Stomach (tissue), 8 donors: ENCODE measurements at regions not wholly inside any gene's neighbourhood (a gene's known extent, or its start where the extent isn't known, plus 50 kb on each side); places are given as distances from the start of the nearest gene placed in this dataset.
A peak's percentile ranks its signal among the peaks of the same experiment; 100 is the strongest.
"Not testable (repeated sequence)": the region's sequence is repeated elsewhere in the genome, so short reads cannot be mapped to it uniquely, and the experiment has no call there.

ENCODE experiments used
- DNase-seq, 2 donors: peaks; one replicate each; pipeline versions ENCODE4 v3.0.0 to v3.0.0-alpha.2; 2013 to 2019
- H3K27ac ChIP-seq, 5 donors: fragments of 200-600 bp in 4 of 5; sonication (generic) in 4 of 5; one replicate each; pipeline ENCODE4 v1.5.1; 2013 to 2019; ENCODE audit warnings: mild to moderate bottlenecking in 1 of 5, moderate library complexity in 1 of 5
- H3K27me3 ChIP-seq, 3 donors: fragments of 200-600 bp; sonication (generic); one replicate each; pipeline ENCODE4 v1.5.1; 2017 to 2019; ENCODE audit warnings: mixed run types in 1 of 3
- H3K36me3 ChIP-seq, 4 donors: fragments of 200-600 bp; sonication (generic); 1 replicate in 3 of 4; 2 replicates in 1 of 4; pipeline ENCODE4 v1.5.1; 2016 to 2019
- H3K4me1 ChIP-seq, 4 donors: fragments of 200-600 bp; sonication (generic); one replicate each; pipeline ENCODE4 v1.5.1; 2016 to 2019
- H3K4me3 ChIP-seq, 4 donors: fragments of 200-600 bp; sonication (generic) in 3 of 4; one replicate each; pipeline ENCODE4 v1.5.1; 2016 to 2019; ENCODE audit warnings: mild to moderate bottlenecking in 1 of 4
- H3K9me3 ChIP-seq, 4 donors: fragments of 200-600 bp; sonication (generic); one replicate each; pipeline ENCODE4 v1.5.1; 2016 to 2019
- EP300 ChIP-seq: sonication (generic); formaldehyde crosslinking; IDR thresholded peaks from one replicate; pipeline ENCODE4 v1.6.1; 2017; ENCODE audit warnings: antibody characterized with exemption
- POLR2A ChIP-seq, 4 donors: fragments of 450-650 bp; IDR thresholded peaks; one replicate each; pipeline ENCODE4 v1.6.1; 2016; ENCODE audit warnings: antibody characterized with exemption in 4 of 4, control low read depth in 2 of 4, mild to moderate bottlenecking in 1 of 4, moderate library complexity in 1 of 4
- POLR2AphosphoS5 ChIP-seq, 3 donors: sonication (generic); formaldehyde crosslinking; IDR thresholded peaks; one replicate each; pipeline ENCODE4 v1.6.1; 2016; ENCODE audit warnings: antibody characterized with exemption in 3 of 3
- WGBS, 5 donors: extraction: QIAGEN DNeasy Blood & Tissue Kit in 3 of 5; methylation state at CpG; one replicate each; pipeline versions ENCODE4 v1.1.5 to v1.1.7; 2013 to 2018; 5-methylcytosine and 5-hydroxymethylcytosine counted together
- intact Hi-C: fragments of 100-400 bp; cut with DNase I; formaldehyde crosslinking; loops from one replicate; pipeline ENCODE4 v1.15.1; 2023; ENCODE audit warnings: low total_unique reads
- TF ChIP-seq, protein P1 (sequence below), 7 experiments: fragments of 450-650 bp in 4 of 7; fragments of 200-600 bp in 3 of 7; sonication (generic) in 3 of 7; IDR thresholded peaks; one replicate each; pipeline ENCODE4 v1.5.1; 2016 to 2019; ENCODE audit warnings: antibody characterized with exemption in 7 of 7, control low read depth in 2 of 7, mild to moderate bottlenecking in 1 of 7
- donor health status: healthy with polysubstance abuse.
- donor health status: Bipolar disorder and iron deficiency.
- donor health status: healthy.

DNA sequence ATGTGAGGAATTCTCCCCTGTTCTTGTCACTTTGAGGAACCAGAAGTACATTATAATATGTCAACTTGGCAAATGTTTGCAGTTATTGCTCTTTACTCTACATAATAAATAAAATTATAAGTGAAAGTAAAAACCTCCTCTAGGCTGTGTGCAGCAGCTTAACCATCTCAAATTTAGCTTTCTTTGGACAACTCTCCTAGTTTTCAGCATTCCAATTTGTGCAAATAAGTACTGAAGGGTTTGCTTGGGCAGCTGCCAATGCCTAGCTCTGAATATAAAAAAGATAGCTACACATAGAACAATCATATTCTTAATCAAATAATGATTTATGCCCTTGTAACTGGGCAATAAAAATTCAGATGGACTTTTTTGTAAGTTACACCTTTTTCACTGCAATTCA, 82.5 kb downstream of the GASK1B start:
- DNase-seq: peak; percentile 25 to 64
- Histone ChIP-seq H3K27ac (no peak overlapping the region), H3K36me3 (no peaks in the 10 kb centered on the region), H3K9me3 (no peaks in the 10 kb centered on the region), H3K27me3 (no peaks in the 10 kb centered on the region), H3K4me1 (peaks cover 0 to 8% (median 0%) of the 10 kb centered on the region in 4 donors), H3K4me3 (no peak overlapping the region)
- intact Hi-C loops: no loop called here
- no peak for TF ChIP-seq EP300
- TF ChIP-seq POLR2AphosphoS5 (IDR thresholded peaks at IDR 0.05): no peak
- TF ChIP-seq, protein P1, sequence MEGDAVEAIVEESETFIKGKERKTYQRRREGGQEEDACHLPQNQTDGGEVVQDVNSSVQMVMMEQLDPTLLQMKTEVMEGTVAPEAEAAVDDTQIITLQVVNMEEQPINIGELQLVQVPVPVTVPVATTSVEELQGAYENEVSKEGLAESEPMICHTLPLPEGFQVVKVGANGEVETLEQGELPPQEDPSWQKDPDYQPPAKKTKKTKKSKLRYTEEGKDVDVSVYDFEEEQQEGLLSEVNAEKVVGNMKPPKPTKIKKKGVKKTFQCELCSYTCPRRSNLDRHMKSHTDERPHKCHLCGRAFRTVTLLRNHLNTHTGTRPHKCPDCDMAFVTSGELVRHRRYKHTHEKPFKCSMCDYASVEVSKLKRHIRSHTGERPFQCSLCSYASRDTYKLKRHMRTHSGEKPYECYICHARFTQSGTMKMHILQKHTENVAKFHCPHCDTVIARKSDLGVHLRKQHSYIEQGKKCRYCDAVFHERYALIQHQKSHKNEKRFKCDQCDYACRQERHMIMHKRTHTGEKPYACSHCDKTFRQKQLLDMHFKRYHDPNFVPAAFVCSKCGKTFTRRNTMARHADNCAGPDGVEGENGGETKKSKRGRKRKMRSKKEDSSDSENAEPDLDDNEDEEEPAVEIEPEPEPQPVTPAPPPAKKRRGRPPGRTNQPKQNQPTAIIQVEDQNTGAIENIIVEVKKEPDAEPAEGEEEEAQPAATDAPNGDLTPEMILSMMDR (IDR thresholded peaks at IDR 0.05): no peak

DNA sequence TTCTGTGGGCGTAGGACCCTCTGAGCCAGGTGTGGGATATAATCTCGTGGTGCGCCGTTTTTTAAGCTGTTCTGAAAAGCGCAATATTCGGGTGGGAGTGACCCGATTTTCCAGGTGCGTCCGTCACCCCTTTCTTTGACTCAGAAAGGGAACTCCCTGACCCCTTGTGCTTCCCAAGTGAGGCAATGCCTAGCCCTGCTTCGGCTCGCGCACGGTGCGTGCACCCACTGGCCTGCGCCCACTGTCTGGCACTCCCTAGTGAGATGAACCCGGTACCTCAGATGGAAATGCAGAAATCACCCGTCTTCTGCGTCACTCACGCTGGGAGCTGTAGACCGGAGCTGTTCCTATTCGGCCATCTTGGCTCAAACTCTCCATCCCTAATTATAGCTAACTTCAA, 82.9 kb downstream of the GASK1B start:
- H3K36me3 ChIP-seq, H3K4me3 ChIP-seq, H3K27me3 ChIP-seq, DNase-seq, intact Hi-C loops, H3K4me1 ChIP-seq, H3K27ac ChIP-seq, H3K9me3 ChIP-seq: not testable (repeated sequence)
- 75 to 88% (median 80%) methylated on average over 18 to 20 of the region's 21 CpGs for WGBS, 5 donors

DNA sequence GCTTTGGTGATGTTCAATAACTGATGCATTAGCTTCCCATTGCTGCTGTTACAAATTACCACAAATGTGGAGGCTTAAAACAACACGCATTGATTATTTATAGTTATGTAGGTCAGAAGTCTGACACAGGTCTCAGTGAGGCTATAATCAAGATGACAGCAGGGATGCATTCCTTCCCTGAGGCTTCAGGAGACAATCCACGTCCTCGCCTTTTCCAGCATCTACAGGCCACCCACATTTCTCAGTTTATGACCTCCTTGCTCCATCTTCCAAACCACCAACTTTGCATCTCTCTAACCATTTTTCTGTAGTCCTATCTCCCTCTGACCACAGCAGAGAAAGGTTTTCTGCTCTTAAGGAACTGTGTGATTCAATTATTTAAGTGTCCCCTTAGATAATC, 92.5 kb downstream of the GASK1B start:
- H3K27ac ChIP-seq: no peak overlapping the region
- no peaks in the 10 kb centered on the region for H3K27me3 ChIP-seq
- no peak overlapping the region for H3K4me3 ChIP-seq
- no peaks in the 10 kb centered on the region for H3K36me3 ChIP-seq
- H3K9me3 ChIP-seq: no peaks in the 10 kb centered on the region
- TF ChIP-seq POLR2AphosphoS5 (IDR thresholded peaks at IDR 0.05) (no peak), EP300 (no peak), POLR2A (IDR thresholded peaks at IDR 0.05) (no peak)
- TF ChIP-seq, protein P1 (IDR thresholded peaks at IDR 0.05): no peak
- intact Hi-C loops: no loop called here
- H3K4me1 ChIP-seq: no peaks in the 10 kb centered on the region
- 82 to 90% (median 88%) methylated on average over 3 of the region's 3 CpGs for WGBS, 5 donors
- DNase-seq: no peak

DNA sequence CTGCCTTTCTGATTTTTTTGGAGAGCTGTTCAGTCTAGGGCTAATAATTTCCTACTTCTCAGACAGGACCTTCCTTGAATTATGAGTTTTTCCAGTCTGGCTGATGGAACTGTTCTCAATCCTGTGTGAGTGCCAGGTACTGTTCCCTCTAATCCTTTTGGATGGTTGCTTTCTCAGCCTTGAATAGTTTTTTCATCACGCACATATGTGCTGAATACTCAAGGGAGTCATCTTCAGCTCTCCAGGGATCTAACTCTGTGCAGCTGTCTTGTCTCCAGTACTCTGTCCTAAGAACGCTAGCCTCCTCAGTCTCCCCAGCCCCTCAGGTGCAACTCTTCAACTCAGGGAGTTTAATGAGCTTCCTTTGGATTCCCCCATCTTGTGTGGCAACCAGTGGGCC, 93.2 kb downstream of the GASK1B start:
- no peak for TF ChIP-seq POLR2AphosphoS5 (IDR thresholded peaks at IDR 0.05)
- no peak for TF ChIP-seq POLR2A (IDR thresholded peaks at IDR 0.05)
- TF ChIP-seq, protein P1 (IDR thresholded peaks at IDR 0.05): no peak
- no peak for TF ChIP-seq EP300
- peak in 1 of 2 donors; percentile 46 for DNase-seq

DNA sequence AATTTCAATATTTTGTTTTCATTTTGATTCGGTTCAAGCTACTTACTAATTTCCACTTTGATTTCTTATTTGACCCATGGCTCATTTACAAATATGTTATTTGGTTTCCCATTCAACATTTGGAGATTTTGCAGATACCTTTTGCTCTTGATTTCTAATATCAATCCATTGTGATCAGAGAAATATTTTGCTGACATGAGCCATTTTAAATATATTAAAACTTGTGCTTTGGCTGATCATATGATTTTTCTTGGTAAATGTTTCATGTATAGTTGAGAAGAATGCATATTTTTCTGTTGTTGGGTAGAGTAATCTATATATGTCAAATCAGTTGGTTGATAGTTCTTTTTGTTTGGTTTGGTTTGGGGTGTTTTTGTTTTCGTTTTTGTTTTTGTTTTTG, 95.0 kb downstream of the GASK1B start:
- Histone ChIP-seq H3K27ac (no peak overlapping the region), H3K9me3 (no peaks in the 10 kb centered on the region), H3K4me3 (no peak overlapping the region), H3K36me3 (no peaks in the 10 kb centered on the region), H3K27me3 (no peaks in the 10 kb centered on the region), H3K4me1 (no peaks in the 10 kb centered on the region)
- 83 to 94% (median 86%) methylated on average over 2 of the region's 2 CpGs for WGBS, 5 donors
- no peak for DNase-seq
- no peak for TF ChIP-seq EP300
- TF ChIP-seq, protein P1 (IDR thresholded peaks at IDR 0.05): no peak
- no peak for TF ChIP-seq POLR2A (IDR thresholded peaks at IDR 0.05)
- no peak for TF ChIP-seq POLR2AphosphoS5 (IDR thresholded peaks at IDR 0.05)
- intact Hi-C loops: no loop called here

More for the DNA sequence above, 93.2 kb downstream of the GASK1B start:
- Histone ChIP-seq H3K9me3 (no peaks in the 10 kb centered on the region), H3K4me1 (no peaks in the 10 kb centered on the region), H3K4me3 (no peak overlapping the region), H3K27me3 (no peaks in the 10 kb centered on the region), H3K36me3 (no peaks in the 10 kb centered on the region), H3K27ac (no peak overlapping the region)
- intact Hi-C loops: no loop called here
- 50 to 91% (median 77%) methylated on average over 2 of the region's 2 CpGs for WGBS, 5 donors
